Stimulated activated naive B cell treated with anti-CD40 and anti-IgM and Interleukin-4, amounts not matched to agents 10 μg/mL and 1 μg/mL and 100 μg/mL, for 72 hours (primary cell): ENCODE measurements at regions not wholly inside any gene's neighbourhood (a gene's known extent, or its start where the extent isn't known, plus 50 kb on each side); places are given as distances from the start of the nearest gene placed in this dataset.
"Not testable (repeated sequence)": the region's sequence is repeated elsewhere in the genome, so short reads cannot be mapped to it uniquely, and the experiment has no call there.

ENCODE experiments used
- ATAC-seq, 2 donors: fragments of 150-1000 bp; cut with Tn5 transposase; replicated peaks; 2 replicates each; pipeline ENCODE4 v1.10.0; 2021; ENCODE audit warnings: moderate library complexity in 1 of 2
- DNase-seq: peaks from one replicate; pipeline ENCODE4 v3.0.0; 2021
- H3K27ac Mint-ChIP-seq: one replicate; pipeline ENCODE4 v1.8.0; 2022; ENCODE audit warnings: mild to moderate bottlenecking, mixed read lengths
- H3K27me3 Mint-ChIP-seq, 2 donors: one replicate each; pipeline ENCODE4 v1.8.0; 2022; ENCODE audit warnings: mixed read lengths in 2 of 2
- H3K36me3 Mint-ChIP-seq, 2 donors: one replicate each; pipeline ENCODE4 v1.8.0; 2022; ENCODE audit warnings: mixed read lengths in 2 of 2, mild to moderate bottlenecking in 1 of 2
- H3K4me1 Mint-ChIP-seq, 2 donors: one replicate each; pipeline ENCODE4 v1.8.0; 2022; ENCODE audit warnings: mixed read lengths in 2 of 2, mild to moderate bottlenecking in 1 of 2
- H3K4me3 Mint-ChIP-seq, 2 donors: one replicate each; pipeline ENCODE4 v1.8.0; 2022; ENCODE audit warnings: mild to moderate bottlenecking in 2 of 2, mixed read lengths in 2 of 2, moderate library complexity in 1 of 2
- H3K9me3 Mint-ChIP-seq, 2 donors: one replicate each; pipeline ENCODE4 v1.8.0; 2022; ENCODE audit warnings: mixed read lengths in 2 of 2, mild to moderate bottlenecking in 1 of 2

DNA sequence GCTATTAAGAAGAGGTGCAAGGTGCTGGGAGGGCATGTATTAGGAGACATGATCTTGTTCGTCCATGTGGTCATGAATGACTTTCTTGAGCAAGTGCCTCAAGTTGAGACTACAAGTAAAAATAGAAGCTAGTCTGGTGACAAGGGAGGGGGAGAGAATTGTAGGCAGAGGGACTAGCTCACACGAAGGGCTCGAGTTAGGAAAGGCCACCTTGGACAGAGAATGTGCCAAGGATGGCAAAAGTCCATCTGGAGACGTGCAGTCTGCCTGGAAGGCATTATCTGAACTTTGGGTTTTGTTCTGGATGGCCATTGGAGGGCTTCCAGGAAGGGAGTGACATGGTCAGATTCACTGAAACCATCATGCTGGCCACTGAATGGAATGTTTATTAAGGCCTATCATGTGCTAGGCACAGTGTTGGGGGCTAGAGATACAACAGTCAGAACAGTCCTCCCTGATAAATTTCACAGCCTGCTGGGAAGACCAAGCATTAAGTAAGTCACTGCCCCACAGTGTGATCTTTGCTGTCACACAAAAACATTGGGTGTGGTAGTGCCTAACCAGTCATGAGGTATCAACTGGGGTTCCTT is 251.3 kb upstream of the NBPF12 start:
- not testable (repeated sequence) for ATAC-seq, H3K27ac Mint-ChIP-seq, H3K4me3 Mint-ChIP-seq, H3K27me3 Mint-ChIP-seq, H3K36me3 Mint-ChIP-seq, H3K4me1 Mint-ChIP-seq, H3K9me3 Mint-ChIP-seq, DNase-seq

DNA sequence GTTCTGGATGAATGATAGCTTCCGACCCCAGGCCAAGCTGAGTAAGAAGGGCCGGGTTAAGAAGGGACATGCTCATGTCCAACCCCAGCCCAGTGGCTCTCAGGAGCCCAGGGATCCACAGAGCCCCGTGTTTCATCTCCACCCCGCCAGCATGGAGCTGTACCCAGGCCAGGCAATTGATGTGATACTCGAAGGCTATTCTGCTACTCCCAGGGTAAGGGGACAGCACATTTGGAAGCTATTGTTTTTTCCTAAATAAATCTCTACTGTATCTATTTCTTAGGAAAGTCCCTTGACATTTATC is 255.0 kb upstream of the NBPF12 start:
- H3K4me1 Mint-ChIP-seq, DNase-seq, H3K4me3 Mint-ChIP-seq, H3K27ac Mint-ChIP-seq, H3K27me3 Mint-ChIP-seq, H3K9me3 Mint-ChIP-seq, H3K36me3 Mint-ChIP-seq, ATAC-seq: not testable (repeated sequence)

DNA sequence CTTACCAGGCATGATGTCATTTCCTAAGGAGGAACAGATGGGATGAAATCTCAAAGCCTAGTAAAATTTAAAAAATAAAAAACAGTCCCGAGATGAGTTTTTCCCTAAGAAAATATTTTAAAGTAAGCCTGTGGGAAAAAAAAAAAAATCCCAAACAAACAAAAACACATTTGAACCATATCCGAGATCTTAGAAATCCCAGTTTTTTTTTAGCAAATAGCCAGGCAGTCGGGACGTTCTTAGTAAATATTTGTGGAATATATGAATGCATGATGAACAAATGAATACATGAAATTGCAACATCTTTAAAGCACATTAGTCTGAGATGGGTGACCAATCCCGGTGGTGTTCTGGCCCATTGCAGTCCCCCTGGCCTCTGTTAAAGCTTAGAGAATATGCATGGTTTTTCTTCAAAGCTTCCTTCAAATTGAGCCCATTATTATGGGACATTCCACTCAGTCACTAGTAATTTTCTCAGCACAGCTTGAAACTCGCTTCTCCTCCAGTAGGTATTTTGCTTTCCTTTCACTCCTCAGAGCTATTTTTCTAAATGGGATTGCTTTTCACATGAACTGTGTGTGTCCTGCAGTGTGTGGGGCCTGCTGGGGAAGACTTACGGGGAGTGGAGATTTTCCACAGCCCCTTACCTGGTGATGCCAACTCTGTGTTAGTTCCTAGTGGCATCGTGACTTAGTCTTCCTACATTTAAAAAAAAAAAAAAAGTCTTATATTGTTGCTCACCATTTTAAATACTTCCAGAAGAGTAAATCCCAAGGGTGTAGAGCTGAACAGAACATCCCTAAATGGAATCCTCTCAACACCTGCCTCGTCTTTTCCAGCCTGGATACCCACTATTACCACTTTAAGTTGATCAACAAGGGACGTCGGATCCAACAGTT is 255.6 kb upstream of the NBPF12 start:
- H3K9me3 Mint-ChIP-seq, H3K27ac Mint-ChIP-seq, DNase-seq, H3K4me3 Mint-ChIP-seq, ATAC-seq, H3K27me3 Mint-ChIP-seq, H3K36me3 Mint-ChIP-seq, H3K4me1 Mint-ChIP-seq: not testable (repeated sequence)

DNA sequence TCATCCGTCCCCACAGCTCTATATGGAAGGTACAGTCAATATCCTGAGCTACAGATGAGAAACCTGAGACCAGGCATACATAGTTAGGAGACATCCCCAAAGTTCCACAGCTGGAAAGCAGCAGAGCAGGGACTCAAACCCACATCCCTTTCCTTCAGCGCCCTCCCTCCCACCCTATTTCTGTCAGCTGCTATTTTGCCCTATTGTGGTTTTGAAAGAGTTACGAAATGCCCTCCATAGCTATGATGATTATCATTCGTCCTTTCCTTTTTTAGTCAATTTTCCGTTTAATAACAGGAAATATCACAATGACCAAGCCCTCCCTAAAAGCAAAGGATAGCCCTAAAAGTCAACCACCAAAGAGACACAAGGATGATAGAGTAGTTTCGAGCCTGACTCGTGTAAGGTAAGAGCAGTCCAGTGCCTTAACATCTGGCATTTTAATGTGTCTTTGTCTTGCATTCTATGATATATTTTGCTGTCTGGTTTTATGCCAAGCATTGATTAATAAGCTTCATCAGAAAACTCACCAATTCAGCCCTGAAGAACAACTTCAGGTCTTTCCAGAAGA is 264.3 kb upstream of the NBPF12 start:
- not testable (repeated sequence) for H3K27me3 Mint-ChIP-seq, DNase-seq, H3K4me1 Mint-ChIP-seq, H3K36me3 Mint-ChIP-seq, H3K9me3 Mint-ChIP-seq, ATAC-seq, H3K4me3 Mint-ChIP-seq, H3K27ac Mint-ChIP-seq

DNA sequence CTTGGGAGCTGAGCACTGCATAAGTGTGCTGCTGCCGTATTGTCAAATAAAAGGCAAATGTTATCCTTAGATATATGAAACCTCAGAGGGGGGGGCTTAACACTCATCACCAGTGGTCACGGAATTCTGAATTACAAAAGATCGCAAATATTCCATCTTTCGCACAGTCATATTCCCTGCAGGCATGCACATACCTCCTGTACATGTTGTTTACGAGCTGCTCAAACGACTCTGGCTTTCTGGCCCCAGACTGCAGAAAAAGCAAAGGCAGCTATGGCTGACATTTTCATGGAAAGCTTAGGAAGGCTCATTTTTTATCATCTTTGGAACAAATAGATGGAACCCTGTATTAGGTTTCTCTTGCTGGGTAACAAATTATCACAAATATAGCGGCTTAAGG is 265.5 kb upstream of the NBPF12 start:
- H3K27me3 Mint-ChIP-seq, H3K4me1 Mint-ChIP-seq, H3K27ac Mint-ChIP-seq, H3K4me3 Mint-ChIP-seq, DNase-seq, ATAC-seq, H3K9me3 Mint-ChIP-seq, H3K36me3 Mint-ChIP-seq: not testable (repeated sequence)

DNA sequence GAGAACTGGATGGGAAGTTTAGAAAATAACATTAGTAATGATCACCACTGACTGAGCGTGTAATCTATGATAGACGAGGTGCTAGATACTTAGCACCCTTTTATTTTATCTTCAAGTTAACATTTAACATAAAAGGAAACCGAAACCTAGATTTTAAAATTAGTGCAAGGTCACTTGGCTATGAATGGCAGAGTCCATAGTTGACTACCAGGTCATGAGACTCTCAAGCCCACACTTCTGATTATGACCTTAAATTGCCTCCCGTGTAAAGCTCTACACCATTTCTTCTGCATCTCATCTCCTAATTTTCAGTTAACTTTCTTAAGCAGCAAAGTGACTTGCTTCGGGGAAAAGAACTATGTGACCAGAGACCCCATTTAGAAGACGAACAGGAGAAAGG is 266.5 kb upstream of the NBPF12 start:
- DNase-seq, ATAC-seq, H3K9me3 Mint-ChIP-seq, H3K4me1 Mint-ChIP-seq, H3K36me3 Mint-ChIP-seq, H3K27ac Mint-ChIP-seq, H3K4me3 Mint-ChIP-seq, H3K27me3 Mint-ChIP-seq: not testable (repeated sequence)

DNA sequence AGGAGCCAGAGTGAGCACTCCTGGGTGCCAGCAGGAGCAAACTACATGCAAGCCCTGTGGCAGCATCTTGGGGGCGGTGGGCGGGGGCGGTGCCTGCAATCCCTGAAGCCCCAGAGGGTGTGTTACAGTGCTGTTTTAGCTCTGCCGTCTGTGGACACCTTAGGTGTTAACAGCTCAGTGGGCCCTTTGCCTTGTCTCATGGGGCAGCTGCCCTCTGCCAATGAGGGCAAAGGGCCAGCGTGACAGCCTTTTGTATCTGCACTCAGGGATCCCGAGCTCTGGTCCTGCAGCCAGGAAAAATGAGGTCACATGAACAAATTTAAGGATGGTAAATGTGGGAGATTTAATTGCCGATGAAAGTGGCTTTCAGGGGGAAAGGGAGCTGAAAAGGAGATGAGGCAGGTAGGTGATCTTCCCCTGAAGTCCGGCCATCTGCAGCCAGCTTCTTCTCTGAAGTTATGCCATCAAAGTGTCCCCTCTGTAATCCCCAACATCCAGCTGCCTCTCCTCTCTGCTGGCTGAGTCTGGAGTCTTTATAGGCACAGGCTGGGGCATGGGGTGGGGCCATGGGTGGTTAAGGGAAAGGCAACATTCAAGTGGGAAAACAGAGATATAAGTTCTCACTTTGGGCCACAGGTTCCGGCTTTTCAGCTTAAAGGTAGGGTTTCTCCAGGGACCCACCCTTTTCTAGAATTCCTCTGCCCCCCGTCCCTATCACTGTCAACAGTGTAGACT is 267.1 kb upstream of the NBPF12 start:
- H3K4me3 Mint-ChIP-seq, H3K9me3 Mint-ChIP-seq, ATAC-seq, DNase-seq, H3K36me3 Mint-ChIP-seq, H3K27me3 Mint-ChIP-seq, H3K4me1 Mint-ChIP-seq, H3K27ac Mint-ChIP-seq: not testable (repeated sequence)

DNA sequence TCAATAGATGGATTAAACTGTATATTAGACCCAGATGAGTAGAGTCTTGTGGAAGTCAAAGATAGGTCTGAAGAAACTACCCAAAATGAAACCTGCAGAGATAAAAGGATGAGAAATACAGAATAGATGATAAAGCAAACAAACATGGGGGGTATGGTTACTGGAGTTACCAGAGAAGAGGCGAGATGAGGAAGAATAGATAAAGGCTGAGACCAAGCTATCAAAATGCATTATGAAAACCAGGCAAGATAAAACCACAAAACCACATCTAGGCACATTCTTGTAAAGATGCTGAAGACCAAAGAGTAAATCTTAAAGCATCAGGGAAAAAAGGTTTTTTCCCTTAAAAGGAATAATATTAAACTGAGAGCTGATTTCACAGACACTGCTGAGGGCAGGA is 271.8 kb upstream of the NBPF12 start:
- not testable (repeated sequence) for DNase-seq, H3K27me3 Mint-ChIP-seq, H3K27ac Mint-ChIP-seq, H3K4me1 Mint-ChIP-seq, H3K4me3 Mint-ChIP-seq, H3K36me3 Mint-ChIP-seq, ATAC-seq, H3K9me3 Mint-ChIP-seq

DNA sequence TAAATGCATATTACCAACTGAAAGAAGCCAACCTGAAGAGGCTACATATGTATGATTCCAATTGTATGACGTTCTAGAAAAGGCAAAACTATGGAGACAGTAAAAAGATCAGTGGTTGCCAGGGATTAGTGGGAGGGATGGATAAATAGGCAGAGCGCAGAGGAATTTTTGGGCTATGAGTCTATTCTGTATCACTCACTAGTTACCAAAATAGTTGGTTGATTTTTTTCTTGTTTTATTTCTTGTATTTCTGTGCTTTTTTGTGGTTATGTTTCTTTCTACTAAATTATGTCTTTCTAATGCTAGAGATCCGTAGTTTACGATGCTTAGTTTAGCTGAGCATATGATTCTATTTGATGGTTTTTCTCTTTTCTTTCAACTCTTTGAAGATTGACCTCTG is 277.9 kb upstream of the NBPF12 start:
- not testable (repeated sequence) for H3K4me1 Mint-ChIP-seq, H3K27me3 Mint-ChIP-seq, H3K4me3 Mint-ChIP-seq, H3K36me3 Mint-ChIP-seq, ATAC-seq, H3K27ac Mint-ChIP-seq, H3K9me3 Mint-ChIP-seq, DNase-seq

DNA sequence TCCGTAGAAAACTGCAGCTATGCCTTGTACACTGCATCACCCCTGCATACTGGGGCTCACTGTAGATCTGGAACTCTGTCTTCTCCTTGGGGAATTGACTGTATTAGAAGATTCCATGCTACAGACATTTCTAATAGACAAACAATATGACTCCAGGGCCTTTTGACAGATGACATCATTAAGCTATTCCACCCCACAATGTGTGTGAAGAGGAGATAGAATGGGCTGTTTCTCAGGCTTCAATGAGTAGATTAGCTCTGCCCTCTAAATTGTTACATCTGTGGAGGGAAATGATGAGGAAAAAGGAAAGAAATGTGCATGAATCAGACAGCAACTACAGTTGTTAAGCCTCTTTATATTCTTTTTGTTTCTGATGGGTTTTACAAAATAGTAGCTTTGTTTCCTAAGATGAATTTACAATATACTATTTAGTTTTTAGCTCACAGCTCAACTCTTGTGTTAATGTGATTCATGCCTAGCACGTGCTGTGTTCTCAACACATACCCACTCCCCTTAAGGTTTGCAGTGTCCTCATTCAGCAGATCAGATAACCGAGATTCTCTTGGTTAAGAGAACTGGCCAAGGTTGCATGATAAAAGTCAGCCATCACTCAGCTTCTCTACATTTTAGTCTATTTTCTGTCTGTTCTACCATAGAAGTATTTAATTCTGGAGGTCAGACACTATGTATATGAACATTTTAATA is 281.6 kb upstream of the NBPF12 start:
- not testable (repeated sequence) for H3K27me3 Mint-ChIP-seq, ATAC-seq, H3K36me3 Mint-ChIP-seq, H3K9me3 Mint-ChIP-seq, H3K4me3 Mint-ChIP-seq, DNase-seq, H3K4me1 Mint-ChIP-seq, H3K27ac Mint-ChIP-seq

DNA sequence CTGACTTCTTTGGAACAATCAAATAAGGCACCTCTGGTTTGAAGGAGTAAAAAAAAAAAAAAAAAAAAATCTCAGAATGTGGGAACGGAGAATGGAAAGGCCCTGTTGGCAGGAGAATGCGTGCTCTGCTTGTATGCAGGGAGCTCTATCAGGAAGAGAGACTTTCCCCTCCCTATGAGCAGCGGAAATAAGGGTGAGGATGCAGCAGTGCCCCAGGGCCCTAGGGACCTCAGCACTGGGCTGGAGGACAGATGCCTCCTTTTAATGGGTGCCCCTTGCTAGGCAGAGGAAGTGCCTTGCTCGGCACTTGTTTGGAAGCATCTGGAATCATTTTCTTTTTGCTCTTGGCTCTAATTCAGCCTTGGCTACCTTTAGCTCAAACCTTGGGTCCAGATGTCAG is 283.4 kb upstream of the NBPF12 start:
- not testable (repeated sequence) for ATAC-seq, H3K4me1 Mint-ChIP-seq, DNase-seq

DNA sequence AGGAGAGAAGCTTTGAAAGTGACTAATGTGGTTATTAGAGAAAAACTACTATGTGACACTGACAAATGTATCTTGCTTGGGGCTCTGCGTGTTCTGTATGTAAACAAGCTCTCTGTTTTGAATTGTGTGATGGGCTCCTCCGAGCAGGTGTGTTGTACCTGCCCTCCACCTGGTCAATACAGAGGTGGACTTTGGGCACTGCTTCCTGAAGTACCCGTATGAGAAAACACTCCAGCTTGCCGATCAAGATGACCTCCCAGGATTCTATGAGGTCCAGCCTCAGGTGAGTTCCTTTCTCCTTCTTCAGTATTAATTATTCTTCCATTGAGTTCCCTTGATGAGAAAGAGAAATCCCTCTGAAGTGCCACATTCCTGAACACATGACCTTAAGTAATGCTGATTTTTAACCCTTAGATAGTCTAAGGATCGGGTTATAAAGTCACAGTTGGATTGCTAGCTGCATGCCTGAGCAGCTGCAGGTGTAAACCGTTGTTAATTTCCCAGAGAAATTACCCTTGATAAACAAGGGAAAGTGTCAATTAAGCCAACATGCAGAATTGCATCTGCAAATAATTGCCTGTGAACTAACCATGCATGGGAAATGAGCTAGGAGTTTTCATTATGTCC is 292.0 kb upstream of the NBPF12 start:
- not testable (repeated sequence) for DNase-seq, H3K36me3 Mint-ChIP-seq, H3K27ac Mint-ChIP-seq, ATAC-seq, H3K4me3 Mint-ChIP-seq, H3K27me3 Mint-ChIP-seq, H3K9me3 Mint-ChIP-seq, H3K4me1 Mint-ChIP-seq

More for the DNA sequence above, 283.4 kb upstream of the NBPF12 start:
- not testable (repeated sequence) for H3K27ac Mint-ChIP-seq, H3K27me3 Mint-ChIP-seq, H3K9me3 Mint-ChIP-seq, H3K36me3 Mint-ChIP-seq, H3K4me3 Mint-ChIP-seq

DNA sequence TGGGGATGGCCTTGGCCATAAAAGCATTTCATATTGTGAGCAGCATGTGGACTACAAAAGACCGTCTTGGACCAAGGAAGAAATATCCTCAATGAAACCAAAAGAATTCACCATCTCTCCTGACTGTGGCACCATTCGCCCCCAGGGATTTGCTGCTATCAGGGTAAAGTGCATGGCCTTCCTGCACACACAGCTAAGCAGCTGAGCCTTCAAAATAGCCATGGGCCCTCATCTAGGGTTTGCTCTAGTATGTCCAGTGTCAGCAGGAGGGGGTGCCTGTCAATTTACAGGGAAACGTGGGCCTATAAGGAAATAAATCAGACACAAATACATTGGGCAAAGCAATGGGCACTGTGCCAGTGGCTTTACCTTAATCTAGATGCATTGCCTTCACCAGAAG is 296.6 kb upstream of the NBPF12 start:
- not testable (repeated sequence) for H3K4me3 Mint-ChIP-seq, ATAC-seq, H3K4me1 Mint-ChIP-seq, H3K36me3 Mint-ChIP-seq, H3K27ac Mint-ChIP-seq, H3K27me3 Mint-ChIP-seq, DNase-seq, H3K9me3 Mint-ChIP-seq

DNA sequence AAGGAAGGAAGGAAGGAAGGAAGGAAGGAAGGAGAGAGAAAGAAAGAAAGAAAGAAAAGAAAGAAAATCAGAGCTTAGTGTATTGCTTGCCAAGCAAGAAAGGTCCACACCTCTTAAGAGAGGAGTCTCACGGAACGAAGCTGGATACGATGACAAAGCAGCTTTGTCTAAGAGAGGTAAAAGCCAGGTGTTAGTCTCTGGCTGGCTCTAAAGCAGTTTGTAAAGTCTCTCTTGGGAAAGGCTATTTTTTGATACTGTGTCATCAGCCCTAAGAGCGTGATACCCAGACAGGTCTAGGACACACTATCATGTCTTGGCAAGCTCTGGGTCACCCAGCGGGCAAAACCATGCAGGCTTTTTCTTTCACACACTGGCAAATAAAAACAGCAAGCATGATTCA is 297.5 kb upstream of the NBPF12 start:
- H3K9me3 Mint-ChIP-seq, H3K27ac Mint-ChIP-seq, H3K4me3 Mint-ChIP-seq, H3K36me3 Mint-ChIP-seq, ATAC-seq, H3K4me1 Mint-ChIP-seq, DNase-seq: not testable (repeated sequence)
- H3K27me3 Mint-ChIP-seq = peaks cover 4 to 10% of the 10 kb centered on the region in 2 donors
